SU-DHL-6 (cell line): ENCODE measurements at regions not wholly inside any gene's neighbourhood (a gene's known extent, or its start where the extent isn't known, plus 50 kb on each side); places are given as distances from the start of the nearest gene placed in this dataset.

Experiments used
- H2AFZ ChIP-seq: fragments of 200-600 bp; sonication (generic); 2 replicates; pipeline ENCODE4 v1.6.1; 2014; ENCODE audit warnings: low read depth, mild to moderate bottlenecking, moderate library complexity, mixed read lengths, antibody characterized with exemption, low read length; ENCODE audit not compliant: severe bottlenecking
- H3F3A ChIP-seq: fragments of 200-600 bp; shearing (Covaris generic); 2 replicates; pipeline ENCODE4 v1.6.0; 2016; ENCODE audit warnings: antibody characterized with exemption, mild to moderate bottlenecking; ENCODE audit not compliant: insufficient read depth
- H3K27ac ChIP-seq: fragments of 200-600 bp; sonication (generic); 2 replicates; pipeline ENCODE4 v1.5.1; 2016; ENCODE audit warnings: low read depth, mild to moderate bottlenecking, low read length, moderate library complexity, mixed read lengths
- H3K27me3 ChIP-seq: fragments of 200-600 bp; sonication (generic), shearing (Covaris generic); 2 replicates; pipeline ENCODE4 v1.6.0; 2014; ENCODE audit warnings: mild to moderate bottlenecking, low read length
- H3K36me3 ChIP-seq: fragments of 200-600 bp; sonication (generic); 2 replicates; pipeline ENCODE4 v1.6.1; 2014; ENCODE audit warnings: mild to moderate bottlenecking, low read length, mixed read lengths
- H3K4me2 ChIP-seq: fragments of 300-600, 200-600 bp; shearing (Covaris generic), sonication (generic); 2 replicates; pipeline ENCODE4 v1.6.0; 2014; ENCODE audit warnings: low read length, low read depth, mild to moderate bottlenecking; ENCODE audit not compliant: poor library complexity, severe bottlenecking
- H3K4me3 ChIP-seq: fragments of 200-600 bp; sonication (generic); 2 replicates; pipeline ENCODE4 v1.5.1; 2014; ENCODE audit warnings: antibody characterized with exemption, low read length, mild to moderate bottlenecking, mixed read lengths; ENCODE audit not compliant: insufficient read depth, poor library complexity, severe bottlenecking
- H3K79me2 ChIP-seq: fragments of 200-600 bp; sonication (generic); 2 replicates; pipeline ENCODE4 v1.6.1; 2014; ENCODE audit warnings: mild to moderate bottlenecking, low read length, moderate library complexity; ENCODE audit not compliant: insufficient read depth
- H3K9ac ChIP-seq: fragments of 200-600 bp; sonication (generic); 2 replicates; pipeline ENCODE4 v1.7.0; 2014; ENCODE audit warnings: mild to moderate bottlenecking, low read length
- H3K9me2 ChIP-seq: fragments of 200-600 bp; sonication (generic); replicated peaks from 2 replicates; pipeline ENCODE4 v1.6.1; 2014; ENCODE audit warnings: low read length; ENCODE audit not compliant: insufficient read depth
- H3K9me3 ChIP-seq: fragments of 200-600 bp; sonication (generic); 2 replicates; pipeline ENCODE4 v1.6.1; 2014; ENCODE audit warnings: low read length, mixed read lengths; ENCODE audit not compliant: insufficient read depth
- H4K20me1 ChIP-seq: fragments of 200-600 bp; sonication (generic); 2 replicates; pipeline ENCODE4 v1.6.1; 2014; ENCODE audit warnings: low read depth, mild to moderate bottlenecking, antibody characterized with exemption, low read length, moderate library complexity, mixed read lengths
- CTCF ChIP-seq: fragments of 200-600 bp; sonication (generic); IDR thresholded peaks from one replicate; pipeline ENCODE4 v1.5.1; 2017; ENCODE audit warnings: antibody characterized with exemption, mild to moderate bottlenecking, low read length, moderate library complexity; ENCODE audit not compliant: insufficient read depth, poor library complexity, severe bottlenecking
- EZH2phosphoT487 ChIP-seq: fragments of 200-600 bp; sonication (generic), shearing (Covaris generic); conservative IDR thresholded peaks from 2 replicates; pipeline ENCODE4 v1.6.1; 2018; ENCODE audit warnings: mild to moderate bottlenecking, antibody characterized with exemption, low read length, moderate library complexity, mixed read lengths

DNA sequence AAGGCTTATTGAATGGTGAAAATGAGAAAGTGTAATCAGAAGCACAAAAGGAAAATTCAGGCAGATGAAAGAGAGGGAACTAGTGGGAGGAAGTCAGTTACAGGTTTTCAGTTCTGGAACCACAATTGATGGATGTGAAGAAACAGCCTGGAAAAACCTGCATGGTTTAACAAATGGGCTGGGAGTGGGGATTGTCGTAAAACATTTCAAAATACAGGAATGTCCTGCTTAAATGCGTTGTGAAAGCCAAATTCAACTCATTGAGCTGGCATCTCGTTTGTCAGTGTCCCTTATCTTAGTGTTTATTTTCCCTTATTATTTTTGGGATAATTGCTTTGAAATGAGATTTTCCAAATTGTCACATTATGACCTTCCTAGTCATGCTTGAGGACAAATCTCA, 106.5 kb upstream of the RFC3 start:
- H3K27ac ChIP-seq, result no peak overlapping the region
- H2AFZ ChIP-seq, result no peak overlapping the region
- no peak overlapping the region for H3K4me2 ChIP-seq
- no peak overlapping the region for H3K9ac ChIP-seq
- H3K27me3 ChIP-seq, result no peaks in the 10 kb centered on the region
- H3K36me3 ChIP-seq, result peaks cover 5% of the 10 kb centered on the region; the same call in 1 of the 2 replicates
- H3K9me3 ChIP-seq, result no peaks in the 10 kb centered on the region
- no peaks in the 10 kb centered on the region for H3K9me2 ChIP-seq
- H3K79me2 ChIP-seq, result no peaks in the 10 kb centered on the region
- H4K20me1 ChIP-seq, result no peaks in the 10 kb centered on the region
- H3K4me3 ChIP-seq, result no peak overlapping the region
- no peaks in the 10 kb centered on the region for H3F3A ChIP-seq
- no peak for TF ChIP-seq EZH2phosphoT487

DNA sequence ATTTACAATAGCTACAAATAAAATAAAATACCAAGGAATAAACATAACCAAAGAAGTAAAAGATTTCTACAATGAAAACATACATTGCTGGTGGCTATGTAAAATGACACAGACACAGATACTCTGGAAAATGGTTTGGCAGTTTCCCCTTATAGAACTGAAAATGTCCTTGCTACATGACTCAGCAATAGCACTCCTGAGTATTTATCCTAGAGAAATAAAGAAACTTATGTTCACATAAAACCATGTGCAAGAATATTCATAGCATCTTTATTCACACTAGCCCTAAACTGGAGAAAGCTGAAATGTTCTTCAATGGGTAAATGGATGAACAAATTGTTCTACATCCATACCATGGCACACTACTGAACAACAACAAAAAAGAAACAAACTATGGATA, 100.2 kb upstream of the RFC3 start:
- no peaks in the 10 kb centered on the region for H3K79me2 ChIP-seq
- no peak for TF ChIP-seq CTCF
- no peak for TF ChIP-seq EZH2phosphoT487
- no peaks in the 10 kb centered on the region for H4K20me1 ChIP-seq
- 0 out of 2 replicates have a peak, but pooled peaks cover 12% of the 10 kb centered on the region for H3F3A ChIP-seq
- no peaks in the 10 kb centered on the region for H3K27me3 ChIP-seq
- no peak overlapping the region for H3K4me3 ChIP-seq
- H3K9me2 ChIP-seq, result no peaks in the 10 kb centered on the region
- no peak overlapping the region for H3K4me2 ChIP-seq
- no peak overlapping the region for H2AFZ ChIP-seq
- H3K9ac ChIP-seq, result no peak overlapping the region
- H3K36me3 ChIP-seq, result no peaks in the 10 kb centered on the region
- no peaks in the 10 kb centered on the region for H3K9me3 ChIP-seq
- H3K27ac ChIP-seq, result no peak overlapping the region

DNA sequence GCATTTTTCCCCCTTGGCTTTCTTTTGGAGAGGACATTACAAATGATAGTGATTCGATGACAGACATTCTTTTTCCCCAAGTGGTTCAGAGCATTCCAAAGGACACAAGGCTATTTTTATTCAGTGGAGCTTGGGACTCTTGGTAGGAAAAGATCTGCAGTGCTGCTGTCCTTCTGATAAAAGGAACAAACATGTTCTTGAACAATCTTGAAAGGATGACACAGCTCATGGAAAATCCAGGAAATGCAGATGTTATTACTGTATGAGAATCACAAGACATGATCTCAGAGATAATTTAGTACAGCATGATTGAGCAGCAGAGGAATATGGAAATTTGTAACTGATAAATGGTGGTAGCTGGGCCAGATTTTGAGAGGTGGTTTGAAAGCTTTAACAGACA, 96.2 kb upstream of the RFC3 start:
- H3K79me2 ChIP-seq, result no peaks in the 10 kb centered on the region
- H3K4me2 ChIP-seq, result no peak overlapping the region
- TF ChIP-seq CTCF, result no peak
- no peak for TF ChIP-seq EZH2phosphoT487
- no peaks in the 10 kb centered on the region for H3K9me3 ChIP-seq
- H4K20me1 ChIP-seq, result no peaks in the 10 kb centered on the region
- no peak overlapping the region for H3K27ac ChIP-seq
- H3K9ac ChIP-seq, result no peak overlapping the region
- H3K36me3 ChIP-seq, result no peaks in the 10 kb centered on the region
- no peak overlapping the region for H2AFZ ChIP-seq
- H3K27me3 ChIP-seq, result no peaks in the 10 kb centered on the region
- no peaks in the 10 kb centered on the region for H3K9me2 ChIP-seq
- peaks cover 23% of the 10 kb centered on the region; the same call in 1 of the 2 replicates for H3F3A ChIP-seq
- H3K4me3 ChIP-seq, result no peak overlapping the region

GRCh38 chr13:33722216-33722915, 95.6 kb upstream of the RFC3 start:
- H3K4me3 ChIP-seq, result no peak overlapping the region
- no peaks in the 10 kb centered on the region for H3K9me3 ChIP-seq
- H3K27me3 ChIP-seq, result no peaks in the 10 kb centered on the region
- H3K9ac ChIP-seq, result no peak overlapping the region
- peak overlapping the region; percentile 2 for H3K4me2 ChIP-seq
- no peak overlapping the region for H3K27ac ChIP-seq
- no peak for TF ChIP-seq EZH2phosphoT487
- TF ChIP-seq CTCF, result no peak
- no peak overlapping the region for H2AFZ ChIP-seq
- no peaks in the 10 kb centered on the region for H3K36me3 ChIP-seq
- no peaks in the 10 kb centered on the region for H3K79me2 ChIP-seq
- peaks cover 24% of the 10 kb centered on the region; the same call in 1 of the 2 replicates for H3F3A ChIP-seq
- H4K20me1 ChIP-seq, result no peaks in the 10 kb centered on the region
- H3K9me2 ChIP-seq, result no peaks in the 10 kb centered on the region
